HL-60 (cell line): ENCODE measurements at regions not wholly inside any gene's neighbourhood (a gene's known extent, or its start where the extent isn't known, plus 50 kb on each side); places are given as distances from the start of the nearest gene placed in this dataset.
"Not testable (repeated sequence)": the region's sequence is repeated elsewhere in the genome, so short reads cannot be mapped to it uniquely, and the experiment has no call there.

Experiments used
- POLR2AphosphoS5 ChIP-seq: IDR thresholded peaks from 2 replicates; pipeline ENCODE4 v1.6.1; 2012; ENCODE audit warnings: low read depth
- TF ChIP-seq, protein P1 (sequence below): IDR thresholded peaks from one replicate; pipeline ENCODE4 v1.5.1; 2011; ENCODE audit warnings: low read length, control low read depth, inconsistent platforms; ENCODE audit not compliant: insufficient read depth

DNA sequence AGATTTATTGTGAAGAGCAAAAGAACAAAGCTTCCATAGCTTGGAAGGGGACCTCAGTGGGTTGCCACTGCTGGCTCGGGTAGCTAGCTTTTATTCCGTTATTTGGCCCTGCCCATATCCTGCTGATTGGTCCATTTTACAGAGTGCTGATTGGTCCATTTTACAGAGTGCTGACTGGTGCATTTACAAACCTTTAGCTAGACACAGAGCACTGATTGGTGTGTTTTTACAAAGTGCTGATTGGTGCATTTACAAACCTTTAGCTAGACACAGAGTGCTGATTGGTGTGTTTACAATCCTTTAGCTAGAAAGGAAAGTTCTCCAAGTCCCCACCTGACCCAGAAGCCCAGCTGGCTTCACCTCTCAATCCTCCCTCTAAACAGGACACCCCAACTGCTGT, 91.6 kb downstream of the EBLN2 start:
- not testable (repeated sequence) for TF ChIP-seq POLR2AphosphoS5
- TF ChIP-seq, protein P1, sequence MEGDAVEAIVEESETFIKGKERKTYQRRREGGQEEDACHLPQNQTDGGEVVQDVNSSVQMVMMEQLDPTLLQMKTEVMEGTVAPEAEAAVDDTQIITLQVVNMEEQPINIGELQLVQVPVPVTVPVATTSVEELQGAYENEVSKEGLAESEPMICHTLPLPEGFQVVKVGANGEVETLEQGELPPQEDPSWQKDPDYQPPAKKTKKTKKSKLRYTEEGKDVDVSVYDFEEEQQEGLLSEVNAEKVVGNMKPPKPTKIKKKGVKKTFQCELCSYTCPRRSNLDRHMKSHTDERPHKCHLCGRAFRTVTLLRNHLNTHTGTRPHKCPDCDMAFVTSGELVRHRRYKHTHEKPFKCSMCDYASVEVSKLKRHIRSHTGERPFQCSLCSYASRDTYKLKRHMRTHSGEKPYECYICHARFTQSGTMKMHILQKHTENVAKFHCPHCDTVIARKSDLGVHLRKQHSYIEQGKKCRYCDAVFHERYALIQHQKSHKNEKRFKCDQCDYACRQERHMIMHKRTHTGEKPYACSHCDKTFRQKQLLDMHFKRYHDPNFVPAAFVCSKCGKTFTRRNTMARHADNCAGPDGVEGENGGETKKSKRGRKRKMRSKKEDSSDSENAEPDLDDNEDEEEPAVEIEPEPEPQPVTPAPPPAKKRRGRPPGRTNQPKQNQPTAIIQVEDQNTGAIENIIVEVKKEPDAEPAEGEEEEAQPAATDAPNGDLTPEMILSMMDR, result not testable (repeated sequence)
